Thyroid gland (tissue), 4 donors: ENCODE measurements at regions not wholly inside any gene's neighbourhood (a gene's known extent, or its start where the extent isn't known, plus 50 kb on each side); places are given as distances from the start of the nearest gene placed in this dataset.

ENCODE experiments used
- DNase-seq, 2 donors: peaks; one replicate each; pipeline ENCODE4 v3.0.0-alpha.2; 2019
- H3K27ac ChIP-seq, 3 donors: fragments of 200-600 bp; sonication (generic); 1 replicate in 2 of 3; 2 replicates in 1 of 3; pipeline ENCODE4 v1.5.1; 2016 to 2019; ENCODE audit warnings: mild to moderate bottlenecking in 1 of 3, moderate library complexity in 1 of 3
- H3K27me3 ChIP-seq: fragments of 200-600 bp; sonication (generic); one replicate; pipeline ENCODE4 v1.5.1; 2019
- H3K36me3 ChIP-seq, 2 donors: fragments of 200-600 bp; sonication (generic); one replicate each; pipeline ENCODE4 v1.5.1; 2016 to 2019
- H3K4me1 ChIP-seq, 2 donors: fragments of 200-600 bp; sonication (generic); one replicate each; pipeline ENCODE4 v1.5.1; 2017 to 2019
- H3K4me3 ChIP-seq, 3 donors: fragments of 200-600 bp; sonication (generic); replicated peaks in 1 of 3; 1 replicate in 2 of 3; 2 replicates in 1 of 3; pipeline ENCODE4 v1.5.1; 2016; ENCODE audit warnings: mild to moderate bottlenecking in 1 of 3
- H3K9me3 ChIP-seq: fragments of 200-600 bp; sonication (generic); one replicate; pipeline ENCODE4 v1.5.1; 2017
- POLR2A ChIP-seq, 2 donors: fragments of 450-650 bp; IDR thresholded peaks; one replicate each; pipeline ENCODE4 v1.6.1; 2017; ENCODE audit warnings: antibody characterized with exemption in 2 of 2, mild to moderate bottlenecking in 2 of 2, moderate library complexity in 1 of 2
- WGBS, 2 donors: methylation state at CpG; one replicate each; pipeline ENCODE4 v1.1.5; 2017; 5-methylcytosine and 5-hydroxymethylcytosine counted together
- intact Hi-C: fragments of 100-400 bp; cut with DNase I; formaldehyde crosslinking; loops from one replicate; pipeline ENCODE4 v1.15.1; 2023
- TF ChIP-seq, protein P1 (sequence below), 6 experiments: fragments of 200-600 bp in 3 of 6; fragments of 450-650 bp in 3 of 6; sonication (generic) in 3 of 6; IDR thresholded peaks; one replicate each; pipeline ENCODE4 v1.5.1; 2016 to 2019; ENCODE audit warnings: antibody characterized with exemption in 6 of 6, mild to moderate bottlenecking in 2 of 6, inconsistent platforms in 1 of 6, moderate library complexity in 1 of 6

DNA sequence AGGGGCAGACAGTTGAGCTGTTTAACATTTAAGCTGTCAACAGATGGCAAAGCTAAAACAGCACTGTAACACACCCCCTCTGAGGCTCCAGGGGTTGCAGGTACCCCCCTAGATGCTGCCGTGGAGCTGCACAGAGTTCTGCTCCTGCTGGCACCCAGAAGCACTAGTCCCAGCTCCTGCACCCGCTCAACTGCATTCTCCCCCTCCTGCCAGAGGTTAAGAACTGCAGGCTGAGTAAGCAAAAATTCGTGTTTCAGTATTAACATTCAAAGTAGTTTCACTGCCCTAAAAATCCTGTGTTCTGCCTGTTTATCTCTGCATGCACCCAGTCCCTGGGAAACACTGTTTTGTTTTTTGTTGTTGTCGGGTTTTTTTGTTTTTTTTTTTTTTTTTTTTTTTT is 790.8 kb upstream of the KCND2 start:
- DNase-seq: peak in 1 of 2 donors; percentile 8
- TF ChIP-seq, protein P1, sequence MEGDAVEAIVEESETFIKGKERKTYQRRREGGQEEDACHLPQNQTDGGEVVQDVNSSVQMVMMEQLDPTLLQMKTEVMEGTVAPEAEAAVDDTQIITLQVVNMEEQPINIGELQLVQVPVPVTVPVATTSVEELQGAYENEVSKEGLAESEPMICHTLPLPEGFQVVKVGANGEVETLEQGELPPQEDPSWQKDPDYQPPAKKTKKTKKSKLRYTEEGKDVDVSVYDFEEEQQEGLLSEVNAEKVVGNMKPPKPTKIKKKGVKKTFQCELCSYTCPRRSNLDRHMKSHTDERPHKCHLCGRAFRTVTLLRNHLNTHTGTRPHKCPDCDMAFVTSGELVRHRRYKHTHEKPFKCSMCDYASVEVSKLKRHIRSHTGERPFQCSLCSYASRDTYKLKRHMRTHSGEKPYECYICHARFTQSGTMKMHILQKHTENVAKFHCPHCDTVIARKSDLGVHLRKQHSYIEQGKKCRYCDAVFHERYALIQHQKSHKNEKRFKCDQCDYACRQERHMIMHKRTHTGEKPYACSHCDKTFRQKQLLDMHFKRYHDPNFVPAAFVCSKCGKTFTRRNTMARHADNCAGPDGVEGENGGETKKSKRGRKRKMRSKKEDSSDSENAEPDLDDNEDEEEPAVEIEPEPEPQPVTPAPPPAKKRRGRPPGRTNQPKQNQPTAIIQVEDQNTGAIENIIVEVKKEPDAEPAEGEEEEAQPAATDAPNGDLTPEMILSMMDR (IDR thresholded peaks at IDR 0.05): peak in 2 of 6 experiments; percentile 13 to 32
- TF ChIP-seq POLR2A (IDR thresholded peaks at IDR 0.05): no peak
- no peak overlapping the region for H3K4me3 ChIP-seq
- no peaks in the 10 kb centered on the region for H3K36me3 ChIP-seq
- H3K27ac ChIP-seq: no peak overlapping the region
- H3K9me3 ChIP-seq: no peaks in the 10 kb centered on the region
- H3K27me3 ChIP-seq: no peaks in the 10 kb centered on the region
- 22 to 23% methylated on average over 4 of the region's 4 CpGs for WGBS, 2 donors
- intact Hi-C loops: no loop called here
- no peaks in the 10 kb centered on the region for H3K4me1 ChIP-seq

DNA sequence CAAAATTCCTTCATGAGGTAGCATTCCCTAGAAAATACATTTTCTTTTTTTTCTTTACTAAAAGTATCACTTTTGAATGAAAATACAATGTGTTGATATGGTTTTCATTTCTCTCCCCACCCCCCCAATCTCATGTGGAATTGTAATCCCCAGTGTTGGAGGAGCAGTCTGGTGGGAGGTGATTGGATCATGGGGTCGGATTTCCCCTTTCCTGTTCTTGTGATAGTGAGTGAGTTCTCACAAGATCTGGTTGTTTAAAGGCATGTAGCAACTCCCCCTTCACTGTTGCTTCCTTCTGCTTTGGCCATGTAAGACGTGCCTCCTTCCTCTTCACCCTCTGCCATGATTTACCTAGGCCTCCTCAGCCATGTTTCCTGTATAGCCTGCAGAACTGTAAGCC is 790.3 kb upstream of the KCND2 start:
- no peak for DNase-seq
- H3K4me3 ChIP-seq: no peak overlapping the region
- intact Hi-C loops: no loop called here
- H3K9me3 ChIP-seq: no peaks in the 10 kb centered on the region
- no peaks in the 10 kb centered on the region for H3K4me1 ChIP-seq
- H3K27ac ChIP-seq: no peak overlapping the region
- no peaks in the 10 kb centered on the region for H3K27me3 ChIP-seq
- 55 to 71% methylated on average over 2 of the region's 2 CpGs for WGBS, 2 donors
- TF ChIP-seq, protein P1 (IDR thresholded peaks at IDR 0.05): no peak
- no peak for TF ChIP-seq POLR2A (IDR thresholded peaks at IDR 0.05)
- H3K36me3 ChIP-seq: no peaks in the 10 kb centered on the region

DNA sequence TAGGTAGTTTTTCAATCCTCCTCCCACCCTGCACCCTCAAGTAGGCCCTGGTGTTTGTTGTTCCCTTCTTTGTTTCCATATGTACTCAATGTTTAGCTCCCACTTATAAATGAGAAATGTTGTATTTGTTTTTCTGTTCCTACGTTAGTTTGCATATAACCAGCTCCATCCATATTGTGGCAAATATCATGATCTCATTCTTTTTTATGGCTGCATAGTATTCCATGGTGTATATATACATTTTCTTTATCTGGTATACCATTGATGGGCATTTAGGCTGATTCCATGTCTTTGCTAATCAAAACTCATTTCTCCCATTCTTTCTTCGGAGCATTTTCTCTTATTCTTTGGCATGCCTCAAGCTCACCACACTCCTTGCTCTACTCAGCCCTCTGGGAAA is 789.6 kb upstream of the KCND2 start:
- TF ChIP-seq, protein P1 (IDR thresholded peaks at IDR 0.05): no peak
- no peak for TF ChIP-seq POLR2A (IDR thresholded peaks at IDR 0.05)
- intact Hi-C loops: no loop called here
- Histone ChIP-seq H3K4me3 (no peak overlapping the region), H3K36me3 (no peaks in the 10 kb centered on the region), H3K9me3 (no peaks in the 10 kb centered on the region), H3K27me3 (no peaks in the 10 kb centered on the region), H3K27ac (no peak overlapping the region), H3K4me1 (no peaks in the 10 kb centered on the region)
- 91 to 95% methylated on average over 2 of the region's 2 CpGs for WGBS, 2 donors
- no peak for DNase-seq

DNA sequence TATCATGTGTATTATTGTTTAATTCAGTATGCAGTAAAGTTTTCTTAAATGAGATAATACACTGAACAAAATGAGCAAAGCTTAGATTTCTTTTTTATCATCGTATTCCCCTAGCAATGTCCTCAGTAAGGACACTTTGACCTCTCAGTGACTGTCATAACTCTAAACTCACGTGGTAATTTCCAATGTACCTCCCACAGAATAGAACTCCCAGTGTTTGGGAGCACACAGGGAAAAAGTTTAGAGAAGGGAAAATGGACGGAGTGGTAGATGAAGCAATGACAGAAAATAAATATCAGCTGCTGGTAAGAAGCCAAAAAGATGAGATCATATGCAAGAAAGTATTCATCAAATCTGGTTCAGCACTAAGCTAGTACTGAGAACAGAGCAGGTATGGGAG is 758.6 kb upstream of the KCND2 start:
- TF ChIP-seq, protein P1 (IDR thresholded peaks at IDR 0.05): no peak
- no peak for TF ChIP-seq POLR2A (IDR thresholded peaks at IDR 0.05)
- Histone ChIP-seq H3K4me3 (no peak overlapping the region), H3K27ac (no peak overlapping the region), H3K9me3 (no peaks in the 10 kb centered on the region), H3K27me3 (no peaks in the 10 kb centered on the region), H3K4me1 (no peaks in the 10 kb centered on the region), H3K36me3 (no peaks in the 10 kb centered on the region)
- intact Hi-C loops: no loop called here
- no peak for DNase-seq
- WGBS, 2 donors: 64 to 68% methylated on average over 3 of the region's 3 CpGs

DNA sequence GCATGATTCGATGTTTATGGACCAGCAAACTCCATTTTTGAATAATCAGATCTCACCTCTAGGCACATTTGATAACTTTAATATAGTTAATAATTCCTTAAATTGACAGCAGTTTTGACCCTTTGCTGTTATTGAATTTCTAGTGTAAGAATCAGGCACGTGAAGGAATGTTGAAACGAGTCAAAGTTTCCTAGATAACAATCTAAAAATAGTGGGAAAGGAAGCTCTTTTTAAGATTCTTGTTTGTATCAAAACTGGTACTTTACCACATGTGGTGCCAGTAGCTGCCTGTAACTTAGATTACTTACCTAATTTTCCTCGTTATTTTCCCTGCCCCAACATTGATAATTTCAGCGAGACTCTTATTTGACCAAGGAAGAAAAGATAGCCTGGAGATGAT is 757.8 kb upstream of the KCND2 start:
- DNase-seq: no peak
- intact Hi-C loops: no loop called here
- Histone ChIP-seq H3K9me3 (no peaks in the 10 kb centered on the region), H3K27ac (no peak overlapping the region), H3K4me1 (no peaks in the 10 kb centered on the region), H3K4me3 (no peak overlapping the region), H3K36me3 (no peaks in the 10 kb centered on the region), H3K27me3 (no peaks in the 10 kb centered on the region)
- no peak for TF ChIP-seq POLR2A (IDR thresholded peaks at IDR 0.05)
- TF ChIP-seq, protein P1 (IDR thresholded peaks at IDR 0.05): no peak
- WGBS, 2 donors: 66 to 70% methylated on average over 5 of the region's 5 CpGs
